Loucy (cell line): ENCODE measurements at regions not wholly inside any gene's neighbourhood (a gene's known extent, or its start where the extent isn't known, plus 50 kb on each side); places are given as distances from the start of the nearest gene placed in this dataset.

Experiments used
- H2AFZ ChIP-seq: fragments of 200-600 bp; sonication (generic); 2 replicates; pipeline ENCODE4 v1.6.0; 2016; ENCODE audit warnings: antibody characterized with exemption, mild to moderate bottlenecking, low read length, moderate library complexity
- H3F3A ChIP-seq: fragments of 200-600 bp; 2 replicates; pipeline ENCODE4 v1.6.0; 2016; ENCODE audit warnings: antibody characterized with exemption, low read depth, mild to moderate bottlenecking
- H3K27me3 ChIP-seq: fragments of 200-600 bp; sonication (generic); 2 replicates; pipeline ENCODE4 v1.6.1; 2014; ENCODE audit warnings: low read length, mild to moderate bottlenecking; ENCODE audit not compliant: insufficient read depth, poor library complexity, severe bottlenecking
- H3K36me3 ChIP-seq: fragments of 200-600 bp; sonication (generic); 2 replicates; pipeline ENCODE4 v1.6.1; 2016; ENCODE audit warnings: low read length; ENCODE audit not compliant: insufficient read depth
- H3K4me1 ChIP-seq: fragments of 200-600 bp; sonication (generic); 2 replicates; pipeline ENCODE4 v1.5.1; 2014; ENCODE audit warnings: low read length, mild to moderate bottlenecking; ENCODE audit not compliant: insufficient read depth, poor library complexity, severe bottlenecking
- H3K4me2 ChIP-seq: fragments of 200-600 bp; sonication (generic); 2 replicates; pipeline ENCODE4 v1.6.0; 2014; ENCODE audit warnings: antibody characterized with exemption, low read length, low read depth, mild to moderate bottlenecking; ENCODE audit not compliant: poor library complexity, severe bottlenecking
- H3K4me3 ChIP-seq: fragments of 200-600 bp; sonication (generic); 2 replicates; pipeline ENCODE4 v1.5.1; 2014; ENCODE audit warnings: low read length, mild to moderate bottlenecking, mixed read lengths; ENCODE audit not compliant: poor library complexity, severe bottlenecking
- H3K79me2 ChIP-seq: fragments of 200-600 bp; sonication (generic); 2 replicates; pipeline ENCODE4 v1.6.1; 2014; ENCODE audit warnings: low read length; ENCODE audit not compliant: insufficient read depth
- H3K9ac ChIP-seq: fragments of 200-600 bp; sonication (generic); 2 replicates; pipeline ENCODE4 v1.6.0; 2014; ENCODE audit warnings: mild to moderate bottlenecking, low read depth, low read length, moderate library complexity; ENCODE audit not compliant: poor library complexity, severe bottlenecking
- H3K9me2 ChIP-seq: fragments of 200-600 bp; sonication (generic); replicated peaks from 2 replicates; pipeline ENCODE4 v1.6.1; 2016; ENCODE audit warnings: low read depth, low read length, mixed read lengths
- H3K9me3 ChIP-seq: fragments of 200-600 bp; sonication (generic); 2 replicates; pipeline ENCODE4 v1.6.1; 2014; ENCODE audit warnings: mild to moderate bottlenecking, antibody characterized with exemption, low read length, low read depth; ENCODE audit not compliant: insufficient read depth
- H4K20me1 ChIP-seq: fragments of 200-600 bp; sonication (generic); 2 replicates; pipeline ENCODE4 v1.6.0; 2014; ENCODE audit warnings: antibody characterized with exemption, low read length, mild to moderate bottlenecking; ENCODE audit not compliant: insufficient read depth, poor library complexity, severe bottlenecking
- CTCF ChIP-seq: fragments of 200-600 bp; sonication (generic); conservative IDR thresholded peaks from 2 replicates; pipeline ENCODE4 v1.5.1; 2014; ENCODE audit warnings: mild to moderate bottlenecking, antibody characterized with exemption, low read length
- EZH2phosphoT487 ChIP-seq: fragments of 200-600 bp; IDR thresholded peaks from 2 replicates; pipeline ENCODE4 v1.6.1; 2018; ENCODE audit warnings: antibody characterized with exemption, mild to moderate bottlenecking, moderate library complexity, borderline replicate concordance

- no peaks in the 10 kb centered on the region for H3K4me1 ChIP-seq
- TF ChIP-seq EZH2phosphoT487 (no peak), CTCF (no peak)
Observed at GRCh38 chr14:43900173-43900655, 606.9 kb downstream of the FSCB start.

DNA sequence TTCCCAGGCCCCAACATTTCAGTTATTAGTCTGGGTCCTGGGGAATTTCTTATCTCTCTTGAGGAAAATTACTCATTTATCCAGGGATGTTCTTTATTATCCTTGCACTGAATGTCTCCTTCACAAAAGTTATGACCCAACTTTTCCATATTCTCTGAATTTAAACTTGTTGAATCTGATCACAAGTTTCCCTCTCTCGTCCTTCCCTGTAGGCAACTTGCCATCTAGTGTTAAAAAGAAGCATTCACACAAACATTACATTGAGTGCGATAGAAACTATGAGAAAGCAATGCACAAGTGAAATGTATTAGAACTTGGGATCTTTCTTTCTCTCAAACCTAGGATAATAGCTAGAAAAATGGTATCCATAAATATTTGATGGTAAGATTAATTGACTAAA lies 608.4 kb downstream of the FSCB start:
- TF ChIP-seq EZH2phosphoT487: no peak
- peak; percentile 38 for TF ChIP-seq CTCF
- Histone ChIP-seq H3K79me2 (no peaks in the 10 kb centered on the region), H3F3A (no peaks in the 10 kb centered on the region), H3K4me2 (no peak overlapping the region), H3K9me2 (no peaks in the 10 kb centered on the region), H3K36me3 (no peaks in the 10 kb centered on the region), H3K4me3 (no peak overlapping the region), H3K9ac (no peak overlapping the region), H2AFZ (no peak overlapping the region), H3K27me3 (no peaks in the 10 kb centered on the region), H4K20me1 (no peaks in the 10 kb centered on the region), H3K4me1 (no peaks in the 10 kb centered on the region), H3K9me3 (no peaks in the 10 kb centered on the region)

More at GRCh38 chr14:43900173-43900655, 606.9 kb downstream of the FSCB start:
- Histone ChIP-seq H4K20me1 (no peaks in the 10 kb centered on the region), H3K79me2 (no peaks in the 10 kb centered on the region), H3K9me3 (no peaks in the 10 kb centered on the region), H3K9me2 (no peaks in the 10 kb centered on the region), H3K4me2 (no peak overlapping the region), H3K27me3 (no peaks in the 10 kb centered on the region), H3K4me3 (no peak overlapping the region), H3K9ac (no peak overlapping the region), H3K36me3 (no peaks in the 10 kb centered on the region), H3F3A (no peaks in the 10 kb centered on the region), H2AFZ (no peak overlapping the region)

DNA sequence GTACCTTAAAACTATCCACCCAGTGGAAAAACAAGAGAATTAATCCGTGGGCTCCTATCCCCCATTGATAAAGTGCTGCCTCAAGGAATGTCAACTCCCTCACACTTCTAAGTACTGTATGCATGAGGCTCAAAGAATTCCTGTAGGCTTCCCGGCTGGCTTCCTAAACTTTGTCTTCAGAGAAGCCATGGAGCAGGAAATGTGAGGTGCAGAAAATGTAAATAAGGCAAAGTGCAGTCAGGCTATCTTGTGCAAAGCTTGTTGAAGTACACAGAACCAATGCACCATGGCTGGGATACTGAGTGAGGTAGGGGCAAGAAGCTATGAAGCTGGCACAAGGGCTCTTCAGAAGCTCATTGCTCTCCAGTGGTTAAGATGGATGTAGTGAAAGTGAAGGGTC lies 611.0 kb downstream of the FSCB start:
- no peaks in the 10 kb centered on the region for H3K79me2 ChIP-seq
- no peaks in the 10 kb centered on the region for H3K36me3 ChIP-seq
- no peak overlapping the region for H3K4me2 ChIP-seq
- no peaks in the 10 kb centered on the region for H3F3A ChIP-seq
- no peak for TF ChIP-seq EZH2phosphoT487
- no peak for TF ChIP-seq CTCF
- H3K4me3 ChIP-seq: no peak overlapping the region
- no peak overlapping the region for H2AFZ ChIP-seq
- no peaks in the 10 kb centered on the region for H3K4me1 ChIP-seq
- no peaks in the 10 kb centered on the region for H3K27me3 ChIP-seq
- H3K9ac ChIP-seq: no peak overlapping the region
- no peaks in the 10 kb centered on the region for H3K9me2 ChIP-seq
- H3K9me3 ChIP-seq: no peaks in the 10 kb centered on the region
- no peaks in the 10 kb centered on the region for H4K20me1 ChIP-seq
